HuH-7 (cell line): ENCODE measurements at regions not wholly inside any gene's neighbourhood (a gene's known extent, or its start where the extent isn't known, plus 50 kb on each side); places are given as distances from the start of the nearest gene placed in this dataset.

Source experiments
- DNase-seq: peaks from one replicate; pipeline ENCODE4 v3.0.0; 2011; ENCODE audit warnings: low spot score

DNA sequence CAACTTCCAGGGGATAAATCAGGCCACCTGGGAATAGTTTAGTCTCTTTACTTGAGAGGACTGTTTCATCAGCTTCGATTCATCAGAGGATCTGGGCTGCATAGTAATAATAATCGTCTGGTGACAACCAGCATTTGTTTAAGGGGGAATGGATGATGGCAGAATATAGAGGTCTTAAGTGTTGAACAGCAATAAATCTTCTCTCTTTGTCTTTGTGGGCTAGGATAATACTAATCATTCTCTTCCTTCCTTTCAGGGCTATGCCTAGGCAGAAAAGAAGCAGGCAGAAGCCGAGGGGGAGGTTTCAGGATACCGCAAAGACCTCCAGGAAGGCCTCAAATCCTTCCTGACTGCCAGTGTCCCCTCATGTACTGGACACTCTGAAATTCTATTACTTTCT lies 150.4 kb upstream of the GAREM1 start:
- DNase-seq = no peak

DNA sequence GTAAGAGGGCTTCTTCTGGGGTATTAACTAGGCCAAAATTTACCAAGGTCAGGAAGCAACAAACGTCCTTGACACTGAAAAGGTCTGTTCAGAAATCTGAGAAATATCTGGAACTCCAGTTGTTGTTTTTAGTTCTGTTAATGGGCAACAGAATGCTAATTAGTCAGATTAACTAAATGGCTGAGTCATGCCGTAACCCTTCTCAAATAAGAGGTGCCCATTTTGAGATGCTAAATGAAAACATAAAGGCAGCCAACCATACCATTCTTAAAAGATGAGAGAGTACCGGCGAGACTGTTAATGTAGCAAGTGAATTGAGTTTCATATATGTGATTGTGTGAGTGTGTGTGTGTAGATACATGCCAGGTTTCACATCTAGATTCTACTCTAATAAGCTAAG lies 147.9 kb upstream of the GAREM1 start:
- DNase-seq = no peak

DNA sequence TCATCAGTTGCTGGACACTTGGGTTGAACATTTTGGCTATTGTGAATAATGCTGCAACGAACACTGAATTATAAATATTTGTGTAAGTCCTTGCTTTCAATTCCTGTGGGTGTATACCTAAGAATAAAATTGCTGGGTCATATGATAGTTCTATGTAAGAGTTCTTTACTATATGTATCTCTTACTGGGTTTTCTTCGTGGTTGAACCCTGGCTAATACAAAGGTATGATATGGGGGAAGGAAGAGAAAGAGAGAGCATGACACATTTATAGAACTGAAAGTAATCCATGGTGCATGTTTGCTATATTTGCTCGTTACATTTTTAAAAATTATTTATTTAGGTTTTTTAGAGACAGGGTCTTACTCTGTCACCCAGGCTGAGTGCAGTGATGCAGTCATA lies 143.1 kb upstream of the GAREM1 start:
- no peak for DNase-seq

- DNase-seq = no peak
Observed at GRCh38 chr18:32612651-32613050, 142.0 kb upstream of the GAREM1 start.

DNA sequence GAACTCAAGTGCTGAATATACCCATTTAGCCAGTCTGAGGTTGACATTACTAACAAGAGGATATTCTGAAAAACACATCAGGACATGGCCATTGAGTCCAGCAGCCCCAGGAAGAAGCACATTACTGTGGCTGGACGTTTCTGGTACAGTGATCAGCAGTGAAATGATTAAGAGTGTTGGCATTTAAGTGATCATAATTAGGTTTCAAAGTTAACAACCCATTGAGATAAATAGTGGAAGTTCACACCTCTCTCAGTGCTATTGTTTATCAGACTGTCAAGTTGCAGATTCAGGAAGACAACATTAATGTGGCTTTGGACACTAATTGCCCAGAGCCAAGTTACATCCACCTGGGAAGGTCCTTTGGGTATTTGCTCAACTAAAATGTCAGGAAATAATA lies 139.5 kb upstream of the GAREM1 start:
- DNase-seq = no peak

- no peak for DNase-seq
Observed at GRCh38 chr18:32607816-32608215, 137.1 kb upstream of the GAREM1 start.

DNA sequence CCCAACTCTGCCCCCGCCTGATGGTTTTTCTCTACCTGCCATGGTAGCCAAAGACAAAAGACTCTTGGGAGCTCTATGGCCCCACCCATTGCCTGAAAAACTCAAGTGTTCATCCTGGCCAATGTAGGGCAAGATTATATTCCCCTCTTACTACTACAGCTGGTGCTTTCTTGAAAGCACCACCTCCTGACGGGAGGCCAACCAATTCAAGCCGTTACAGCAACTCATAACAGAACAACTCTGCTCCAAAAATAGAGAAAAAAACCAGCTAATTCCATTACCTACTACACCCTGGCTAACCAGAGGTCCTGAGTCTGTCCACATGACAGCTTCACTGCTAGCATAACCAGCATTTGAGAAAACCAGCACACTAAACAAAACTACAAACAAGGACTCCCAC lies 127.5 kb upstream of the GAREM1 start:
- no peak for DNase-seq

DNA sequence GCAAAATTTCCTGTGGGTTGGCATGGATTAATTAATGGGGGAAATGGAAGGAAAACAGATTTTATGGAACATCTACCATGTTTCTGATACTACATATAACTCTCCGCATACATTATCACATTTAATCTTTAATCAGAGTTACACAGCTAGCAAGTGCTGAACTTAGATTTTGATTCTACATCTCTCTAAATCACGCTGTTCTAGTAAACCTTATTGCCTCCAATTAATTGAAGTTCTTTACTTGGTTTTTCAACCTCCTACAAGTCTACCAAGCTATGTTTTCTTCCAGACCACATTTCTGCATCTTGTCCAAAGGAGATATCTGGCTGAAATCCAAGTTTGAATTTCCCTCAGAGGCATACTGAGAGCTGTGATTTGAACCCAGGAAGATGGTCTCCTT lies 125.8 kb upstream of the GAREM1 start:
- no peak for DNase-seq

DNA sequence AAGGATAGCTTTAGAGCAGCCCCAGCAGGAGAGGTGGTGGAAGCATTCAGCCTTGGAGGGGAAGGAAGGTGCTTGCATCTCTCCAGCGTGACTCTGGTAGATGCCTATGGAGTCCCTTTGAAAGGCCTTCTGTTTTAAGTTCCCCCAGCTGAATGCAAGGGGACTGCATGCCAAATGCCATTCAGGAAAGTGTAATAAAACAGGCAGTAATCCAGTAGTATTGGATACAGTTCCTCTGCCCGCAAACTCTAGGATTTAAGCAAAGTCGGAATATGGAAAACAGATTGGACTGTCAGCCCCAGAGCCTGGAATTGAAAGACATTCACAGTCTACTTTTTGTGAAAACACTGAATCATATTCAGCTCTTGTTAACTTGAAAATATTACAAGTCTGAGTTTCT lies 125.2 kb upstream of the GAREM1 start:
- no peak for DNase-seq

DNA sequence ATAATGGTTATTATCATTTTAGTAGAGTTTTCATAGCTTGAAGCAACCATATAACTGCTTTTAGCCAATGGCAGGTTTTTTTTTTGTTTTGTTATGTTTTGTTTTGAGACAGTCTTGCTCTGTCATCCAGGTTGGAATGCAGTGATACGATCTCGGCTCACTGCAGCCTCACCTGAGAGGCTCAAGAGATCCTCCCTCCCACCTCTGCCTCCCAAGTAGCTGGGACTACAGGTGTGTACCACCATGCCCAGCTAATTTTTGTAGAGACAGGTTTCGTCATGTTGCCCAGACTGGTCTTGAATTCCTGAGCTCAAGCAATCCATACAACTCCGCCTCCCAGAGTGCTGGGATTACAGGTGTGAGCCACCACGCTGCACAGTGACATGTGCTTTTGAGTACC lies 117.5 kb upstream of the GAREM1 start:
- DNase-seq = no peak

DNA sequence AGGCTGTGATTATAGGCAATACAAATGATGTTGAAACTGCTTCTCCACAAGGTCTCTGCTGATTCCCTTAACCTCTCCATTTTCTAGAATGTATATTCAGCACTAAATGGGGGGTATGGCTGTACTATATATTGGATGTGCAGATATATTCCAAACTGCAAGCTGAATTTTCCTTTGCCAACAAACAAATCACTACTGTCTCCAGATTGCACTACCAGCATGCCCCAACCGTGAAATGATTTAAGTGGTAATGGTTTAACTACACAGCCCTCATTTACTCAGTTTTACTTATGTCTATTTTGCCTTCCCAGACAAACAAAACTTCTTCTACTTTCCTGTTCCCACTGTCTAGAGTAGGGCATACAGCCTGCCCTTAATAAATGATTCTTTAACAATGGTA lies 112.7 kb upstream of the GAREM1 start:
- DNase-seq = no peak

DNA sequence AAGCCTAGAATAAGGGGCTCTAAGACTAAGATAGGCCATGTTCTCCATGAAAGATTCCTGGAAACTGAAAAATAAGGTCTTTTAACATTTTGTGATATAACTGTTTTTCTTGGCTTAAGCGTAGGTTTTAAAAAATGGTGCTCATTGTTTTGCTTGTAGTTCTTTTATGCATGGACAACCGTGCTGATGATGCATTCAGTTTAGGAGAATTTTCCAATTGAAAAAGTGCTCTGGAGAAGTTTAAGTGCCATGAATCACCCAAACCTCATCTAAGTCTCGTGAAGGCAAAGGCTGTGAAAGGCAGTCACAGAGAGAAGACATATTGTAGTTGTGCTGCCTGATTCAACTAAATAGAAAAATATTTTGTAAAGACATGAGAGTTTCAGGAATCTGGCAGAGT lies 111.8 kb upstream of the GAREM1 start:
- DNase-seq = no peak

DNA sequence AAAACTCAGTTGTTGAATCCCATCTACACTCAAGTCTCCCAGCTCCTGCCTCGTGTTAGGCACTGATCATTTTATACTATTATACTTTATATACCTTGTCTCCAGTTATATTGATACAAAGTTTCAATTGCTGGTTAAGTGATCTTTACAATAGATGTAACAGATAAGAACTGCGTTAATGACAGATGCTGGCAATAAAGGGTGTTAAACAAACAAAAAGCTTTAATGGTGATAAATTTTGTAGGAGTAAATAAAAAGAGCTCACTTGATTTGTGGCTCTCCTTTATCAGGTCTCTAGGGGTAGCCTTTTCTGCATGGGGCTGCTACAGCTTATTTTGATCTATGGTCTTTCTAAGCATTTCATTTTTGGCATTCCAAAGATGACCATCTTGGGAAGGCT lies 106.9 kb upstream of the GAREM1 start:
- DNase-seq = no peak

- DNase-seq = peak; percentile 9
Observed at GRCh38 chr18:32576296-32576916, 105.7 kb upstream of the GAREM1 start.

- no peak for DNase-seq
Observed at GRCh38 chr18:32566960-32567359, 96.3 kb upstream of the GAREM1 start.

- no peak for DNase-seq
Observed at GRCh38 chr18:32553640-32554365, 83.1 kb upstream of the GAREM1 start.

DNA sequence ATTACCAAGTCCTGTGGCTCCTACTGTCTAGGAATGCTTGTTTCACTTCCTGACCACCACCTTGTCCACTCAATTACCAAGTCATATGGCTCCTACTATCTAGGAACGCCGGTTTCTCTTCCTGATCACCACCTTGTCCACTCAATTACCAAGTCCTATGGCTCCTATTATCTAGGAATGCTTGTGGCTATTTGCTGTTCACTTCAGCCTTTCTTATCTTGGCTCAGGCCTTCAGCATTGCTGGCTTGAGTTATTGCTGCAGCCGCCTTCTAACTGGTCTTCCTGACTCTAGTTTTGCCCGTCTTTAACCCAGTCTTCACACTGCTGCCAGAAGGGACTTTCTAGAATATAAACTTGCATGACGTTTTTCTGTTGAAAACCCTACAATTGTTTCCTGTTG lies 82.5 kb upstream of the GAREM1 start:
- no peak for DNase-seq

GRCh38 chr18:32552421-32553030 lies 81.8 kb upstream of the GAREM1 start:
- peak; percentile 54 for DNase-seq

DNA sequence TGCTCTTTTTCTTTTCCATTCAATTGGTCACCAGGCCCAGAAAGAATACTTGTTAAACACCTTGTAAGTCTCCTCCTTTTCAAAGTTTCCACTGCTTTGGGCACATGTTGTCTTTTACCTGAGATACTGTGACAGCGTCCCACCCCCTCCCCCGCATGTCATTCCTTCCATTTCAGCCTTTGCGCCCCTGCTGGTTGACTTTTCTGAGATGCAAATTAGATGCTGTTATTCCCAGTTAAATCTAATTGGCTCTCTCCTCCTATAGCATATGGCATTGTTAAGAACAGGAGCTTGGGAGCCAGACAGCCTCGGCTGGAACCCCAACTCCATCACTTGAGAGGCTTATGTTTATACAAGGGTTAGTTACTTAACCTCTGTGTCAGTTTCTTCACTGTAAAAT lies 80.3 kb upstream of the GAREM1 start:
- DNase-seq = no peak

DNA sequence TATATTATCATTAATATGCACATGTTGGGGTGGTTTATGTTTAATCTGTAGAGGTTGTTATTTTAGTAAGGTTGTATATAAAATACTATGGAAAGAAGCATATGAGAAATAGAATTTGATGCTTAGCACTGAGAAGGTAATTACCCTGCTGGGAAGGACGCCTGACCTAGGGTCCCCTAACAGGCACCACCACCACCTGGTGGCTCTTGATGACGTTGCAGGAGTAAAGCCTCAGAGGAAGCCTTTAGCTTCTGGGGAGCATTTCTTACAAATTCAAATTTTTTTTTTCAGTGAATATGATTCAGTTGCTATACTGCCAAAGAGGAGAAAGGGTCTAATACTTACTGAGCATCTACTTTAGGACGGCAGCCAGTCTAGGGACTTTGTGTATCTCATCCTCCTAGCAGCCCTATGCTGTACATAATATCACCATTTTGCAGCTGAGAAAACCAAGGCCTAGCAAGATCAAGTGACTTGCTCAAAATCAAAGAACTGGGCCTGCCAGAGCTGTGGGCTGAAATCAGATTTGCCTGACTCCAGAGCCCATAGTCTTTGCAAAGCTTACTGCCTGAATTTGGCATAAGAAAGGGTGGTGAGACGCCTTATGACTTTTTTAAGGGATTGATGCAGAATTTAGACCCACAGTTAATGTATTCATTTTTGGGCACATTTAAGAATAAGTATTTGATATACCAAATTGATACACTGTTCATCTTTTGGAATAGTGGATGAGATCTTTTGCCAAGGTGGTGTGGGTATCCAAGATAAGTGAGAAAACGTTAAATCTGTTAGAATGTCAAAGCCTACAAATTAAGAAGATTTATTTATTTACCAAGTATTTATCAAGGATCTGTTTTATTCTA lies 78.8 kb upstream of the GAREM1 start:
- peak; percentile 33 for DNase-seq

GRCh38 chr18:32548688-32549087 lies 78.0 kb upstream of the GAREM1 start:
- DNase-seq = no peak

DNA sequence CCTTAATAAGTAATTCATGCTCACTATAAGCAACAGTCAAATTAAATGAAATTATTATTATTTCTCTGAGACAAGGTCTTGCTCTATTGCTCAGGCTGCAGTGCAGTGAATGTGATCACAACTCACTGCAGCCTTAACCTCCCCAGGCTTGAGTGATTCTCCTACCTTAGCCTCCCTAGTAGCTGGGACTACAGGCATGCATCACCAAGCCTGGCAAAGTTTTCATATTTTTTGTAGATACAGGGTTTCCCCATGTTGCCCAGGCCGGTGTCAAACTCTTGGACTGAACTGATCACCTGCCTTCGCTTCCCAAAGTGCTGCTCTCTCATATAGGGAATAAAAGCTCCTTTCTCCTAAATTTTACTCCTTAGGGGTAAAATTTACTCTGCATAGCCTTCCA lies 74.9 kb upstream of the GAREM1 start:
- no peak for DNase-seq

- no peak for DNase-seq
Observed at GRCh38 chr18:32544088-32544487, 73.4 kb upstream of the GAREM1 start.
